Sigmoid colon (tissue), 6 donors: ENCODE measurements at regions not wholly inside any gene's neighbourhood (a gene's known extent, or its start where the extent isn't known, plus 50 kb on each side); places are given as distances from the start of the nearest gene placed in this dataset.

Source experiments
- DNase-seq: peaks from one replicate; pipeline ENCODE4 v3.0.0-alpha.2; 2019
- H3K27ac ChIP-seq, 4 donors: fragments of 200-600 bp; sonication (generic); one replicate each; pipeline ENCODE4 v1.5.1; 2016 to 2019; ENCODE audit warnings: mild to moderate bottlenecking in 1 of 4
- H3K27me3 ChIP-seq, 3 donors: fragments of 200-600 bp; sonication (generic); one replicate each; pipeline ENCODE4 v1.5.1; 2019; ENCODE audit warnings: mild to moderate bottlenecking in 1 of 3
- H3K36me3 ChIP-seq, 4 donors: fragments of 200-600 bp; sonication (generic); one replicate each; pipeline ENCODE4 v1.5.1; 2016 to 2019
- H3K4me1 ChIP-seq, 4 donors: fragments of 200-600 bp; sonication (generic); one replicate each; pipeline ENCODE4 v1.5.1; 2017 to 2019
- H3K4me3 ChIP-seq, 4 donors: fragments of 200-600 bp; sonication (generic); one replicate each; pipeline ENCODE4 v1.5.1; 2017 to 2019; ENCODE audit warnings: mild to moderate bottlenecking in 2 of 4, moderate library complexity in 1 of 4
- H3K9me3 ChIP-seq, 4 donors: fragments of 200-600 bp in 3 of 4; sonication (generic) in 3 of 4; one replicate each; pipeline versions ENCODE4 v1.5.1 to v1.6.1; 2013 to 2019
- EP300 ChIP-seq, 4 donors: sonication (generic); formaldehyde crosslinking; IDR thresholded peaks; one replicate each; pipeline ENCODE4 v1.6.1; 2017; ENCODE audit warnings: antibody characterized with exemption in 4 of 4
- POLR2A ChIP-seq, 2 donors: fragments of 450-650 bp; IDR thresholded peaks; one replicate each; pipeline ENCODE4 v1.6.1; 2016; ENCODE audit warnings: antibody characterized with exemption in 2 of 2, mild to moderate bottlenecking in 2 of 2, moderate library complexity in 2 of 2
- POLR2AphosphoS5 ChIP-seq, 4 donors: sonication (generic); formaldehyde crosslinking; IDR thresholded peaks; one replicate each; pipeline ENCODE4 v1.6.1; 2017; ENCODE audit warnings: antibody characterized with exemption in 4 of 4
- WGBS, 2 donors: extraction: QIAGEN DNeasy Blood & Tissue Kit; methylation state at CpG; one replicate each; pipeline ENCODE4 v1.1.7; 2013; 5-methylcytosine and 5-hydroxymethylcytosine counted together
- intact Hi-C: fragments of 100-400 bp; cut with DNase I; formaldehyde crosslinking; loops from one replicate; pipeline ENCODE4 v1.15.1; 2023
- TF ChIP-seq, protein P1 (sequence below), 4 experiments: fragments of 450-650 bp in 3 of 4; fragments of 200-600 bp in 1 of 4; IDR thresholded peaks; one replicate each; pipeline ENCODE4 v1.5.1; 2016 to 2019; ENCODE audit warnings: antibody characterized with exemption in 4 of 4, mild to moderate bottlenecking in 3 of 4, moderate library complexity in 2 of 4
- donor health status: healthy with polysubstance abuse.
- donor health status: healthy.

DNA sequence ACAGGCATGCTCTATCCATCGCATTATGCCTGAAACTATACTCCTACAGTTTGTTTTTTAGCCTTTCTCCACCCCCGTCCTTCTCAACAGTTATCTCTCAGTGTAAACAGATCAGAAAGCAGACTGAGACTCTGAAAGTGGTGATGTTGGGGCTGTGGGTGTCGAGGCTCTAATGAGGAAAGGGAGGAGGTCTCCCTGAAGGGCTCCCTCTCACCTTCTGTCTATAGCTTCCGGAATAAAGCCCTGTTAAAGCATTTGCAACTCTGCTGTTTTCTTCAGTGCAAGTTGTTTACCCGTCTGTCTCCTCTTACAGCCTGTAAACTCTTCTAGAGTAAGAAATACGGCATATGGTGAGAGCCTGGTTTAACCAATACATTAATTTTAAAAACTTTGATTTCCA, 136.7 kb upstream of the SYT4 start:
- no peaks in the 10 kb centered on the region for H3K27me3 ChIP-seq
- no peaks in the 10 kb centered on the region for H3K9me3 ChIP-seq
- no peak overlapping the region for H3K4me3 ChIP-seq
- no peaks in the 10 kb centered on the region for H3K36me3 ChIP-seq
- WGBS, 2 donors = 30 to 42% methylated on average over 6 of the region's 6 CpGs
- DNase-seq = no peak
- no peaks in the 10 kb centered on the region for H3K4me1 ChIP-seq
- TF ChIP-seq EP300 (IDR thresholded peaks at IDR 0.05) = no peak
- no peak for TF ChIP-seq POLR2A (IDR thresholded peaks at IDR 0.05)
- TF ChIP-seq, protein P1, sequence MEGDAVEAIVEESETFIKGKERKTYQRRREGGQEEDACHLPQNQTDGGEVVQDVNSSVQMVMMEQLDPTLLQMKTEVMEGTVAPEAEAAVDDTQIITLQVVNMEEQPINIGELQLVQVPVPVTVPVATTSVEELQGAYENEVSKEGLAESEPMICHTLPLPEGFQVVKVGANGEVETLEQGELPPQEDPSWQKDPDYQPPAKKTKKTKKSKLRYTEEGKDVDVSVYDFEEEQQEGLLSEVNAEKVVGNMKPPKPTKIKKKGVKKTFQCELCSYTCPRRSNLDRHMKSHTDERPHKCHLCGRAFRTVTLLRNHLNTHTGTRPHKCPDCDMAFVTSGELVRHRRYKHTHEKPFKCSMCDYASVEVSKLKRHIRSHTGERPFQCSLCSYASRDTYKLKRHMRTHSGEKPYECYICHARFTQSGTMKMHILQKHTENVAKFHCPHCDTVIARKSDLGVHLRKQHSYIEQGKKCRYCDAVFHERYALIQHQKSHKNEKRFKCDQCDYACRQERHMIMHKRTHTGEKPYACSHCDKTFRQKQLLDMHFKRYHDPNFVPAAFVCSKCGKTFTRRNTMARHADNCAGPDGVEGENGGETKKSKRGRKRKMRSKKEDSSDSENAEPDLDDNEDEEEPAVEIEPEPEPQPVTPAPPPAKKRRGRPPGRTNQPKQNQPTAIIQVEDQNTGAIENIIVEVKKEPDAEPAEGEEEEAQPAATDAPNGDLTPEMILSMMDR (IDR thresholded peaks at IDR 0.05) = no peak
- no peak for TF ChIP-seq POLR2AphosphoS5 (IDR thresholded peaks at IDR 0.05)
- intact Hi-C loops = no loop called here
- H3K27ac ChIP-seq = no peak overlapping the region

DNA sequence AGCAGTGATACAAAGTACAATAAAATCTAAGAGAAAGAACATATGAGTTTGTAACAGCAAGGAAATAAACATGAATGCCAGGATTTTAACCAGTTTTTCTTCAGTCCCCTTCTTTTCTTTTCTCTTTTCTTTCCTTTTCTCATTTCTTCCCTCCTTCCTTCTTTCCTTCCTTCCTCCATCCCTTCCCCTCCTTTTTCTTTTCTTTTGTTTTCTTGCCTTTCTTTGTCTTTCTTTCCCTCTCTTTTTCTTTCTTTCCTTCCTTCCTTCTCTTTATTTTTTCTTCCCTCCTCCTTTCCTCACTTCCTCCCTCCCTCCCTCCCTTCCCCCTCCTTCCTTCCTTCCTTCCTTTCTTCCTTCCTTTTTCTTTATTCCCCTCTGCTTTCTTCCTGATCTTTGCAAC, 142.8 kb upstream of the SYT4 start:
- no peak for DNase-seq
- intact Hi-C loops = no loop called here
- Histone ChIP-seq H3K27me3 (no peaks in the 10 kb centered on the region), H3K4me1 (no peaks in the 10 kb centered on the region), H3K36me3 (no peaks in the 10 kb centered on the region), H3K27ac (no peak overlapping the region), H3K4me3 (no peak overlapping the region), H3K9me3 (no peaks in the 10 kb centered on the region)
- TF ChIP-seq POLR2AphosphoS5 (IDR thresholded peaks at IDR 0.05) (no peak), EP300 (IDR thresholded peaks at IDR 0.05) (no peak), POLR2A (IDR thresholded peaks at IDR 0.05) (no peak)
- TF ChIP-seq, protein P1 (IDR thresholded peaks at IDR 0.05) = no peak

DNA sequence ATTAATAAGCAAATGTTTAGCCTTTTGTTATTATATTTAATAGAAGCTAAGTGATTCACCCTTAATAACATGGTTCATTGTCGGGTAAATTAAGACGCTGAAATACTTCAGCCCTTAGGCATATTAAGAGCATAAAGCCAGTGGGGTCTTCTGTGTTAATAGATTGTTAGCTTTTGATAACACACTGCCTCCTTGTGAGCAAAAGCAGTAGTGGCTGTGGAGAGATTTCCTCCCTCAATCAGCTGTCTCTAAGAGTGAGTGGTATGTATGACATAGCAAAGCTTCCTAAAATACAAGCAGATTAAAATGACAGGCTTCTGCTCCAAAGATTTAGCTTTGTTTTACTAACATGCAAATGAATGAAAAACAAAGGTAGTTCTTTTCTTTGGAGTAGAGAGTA, 143.7 kb upstream of the SYT4 start:
- Histone ChIP-seq H3K4me1 (no peaks in the 10 kb centered on the region), H3K9me3 (no peaks in the 10 kb centered on the region), H3K27me3 (no peaks in the 10 kb centered on the region), H3K27ac (no peak overlapping the region), H3K4me3 (no peak overlapping the region), H3K36me3 (no peaks in the 10 kb centered on the region)
- no peak for DNase-seq
- intact Hi-C loops = no loop called here
- TF ChIP-seq EP300 (IDR thresholded peaks at IDR 0.05) (no peak), POLR2A (IDR thresholded peaks at IDR 0.05) (no peak), POLR2AphosphoS5 (IDR thresholded peaks at IDR 0.05) (no peak)
- TF ChIP-seq, protein P1 (IDR thresholded peaks at IDR 0.05) = no peak
- WGBS, 2 donors = 45 to 52% methylated on average over 2 of the region's 2 CpGs

DNA sequence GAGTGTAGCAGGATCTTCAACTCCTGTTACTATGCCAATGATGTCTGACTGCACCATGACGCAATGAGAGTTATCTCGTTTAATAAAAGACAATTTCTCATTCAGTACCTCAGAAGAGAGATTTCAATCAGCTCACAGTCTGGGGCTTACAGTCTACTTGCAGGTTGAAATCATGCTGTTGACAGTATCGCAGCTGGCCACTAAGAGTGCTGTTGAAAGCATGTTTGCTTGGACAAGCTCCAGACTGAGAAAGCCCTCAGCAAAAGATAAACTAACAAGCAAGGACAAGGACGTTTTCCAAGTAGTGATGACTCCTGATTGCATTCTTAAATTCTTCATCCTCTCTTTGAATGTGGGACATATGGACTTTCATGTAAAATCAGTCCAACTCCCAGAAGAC, 145.2 kb upstream of the SYT4 start:
- no peaks in the 10 kb centered on the region for H3K36me3 ChIP-seq
- no peak for DNase-seq
- H3K4me1 ChIP-seq = no peaks in the 10 kb centered on the region
- 38 to 48% methylated on average over 4 of the region's 4 CpGs for WGBS, 2 donors
- TF ChIP-seq, protein P1 (IDR thresholded peaks at IDR 0.05) = no peak
- TF ChIP-seq POLR2A (IDR thresholded peaks at IDR 0.05) (no peak), POLR2AphosphoS5 (IDR thresholded peaks at IDR 0.05) (no peak), EP300 (IDR thresholded peaks at IDR 0.05) (no peak)
- no peak overlapping the region for H3K4me3 ChIP-seq
- H3K27ac ChIP-seq = no peak overlapping the region
- H3K9me3 ChIP-seq = no peaks in the 10 kb centered on the region
- no peaks in the 10 kb centered on the region for H3K27me3 ChIP-seq
- intact Hi-C loops = no loop called here

DNA sequence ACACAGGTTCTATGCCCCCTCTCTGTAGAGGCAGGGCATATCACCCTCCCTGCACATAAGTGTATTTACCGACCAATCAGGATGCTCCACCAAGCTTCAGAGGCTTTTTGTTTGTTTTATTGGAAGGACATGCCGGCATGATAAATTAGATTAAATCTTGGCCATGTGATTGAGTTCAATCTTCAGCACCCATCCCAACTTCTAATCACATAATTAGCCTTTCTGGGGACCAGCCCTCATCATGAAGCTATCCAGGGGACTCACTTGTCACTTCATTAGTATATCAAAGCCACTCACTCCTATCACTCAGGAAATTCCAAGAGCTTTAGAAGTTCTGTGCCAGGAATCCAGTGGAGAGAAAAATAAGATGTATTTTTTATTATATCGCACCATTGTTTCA, 158.6 kb upstream of the SYT4 start:
- no peak for DNase-seq
- Histone ChIP-seq H3K4me3 (no peak overlapping the region), H3K27ac (no peak overlapping the region), H3K4me1 (no peaks in the 10 kb centered on the region), H3K36me3 (no peaks in the 10 kb centered on the region), H3K27me3 (no peaks in the 10 kb centered on the region), H3K9me3 (peaks cover 0 to 8% (median 2%) of the 10 kb centered on the region in 4 donors)
- 87 to 88% methylated on average over 3 of the region's 3 CpGs for WGBS, 2 donors
- TF ChIP-seq, protein P1 (IDR thresholded peaks at IDR 0.05) = no peak
- TF ChIP-seq POLR2A (IDR thresholded peaks at IDR 0.05) = no peak
- no peak for TF ChIP-seq EP300 (IDR thresholded peaks at IDR 0.05)
- TF ChIP-seq POLR2AphosphoS5 (IDR thresholded peaks at IDR 0.05) = no peak
- intact Hi-C loops = no loop called here
